Karpas-422 (cell line): ENCODE measurements at regions not wholly inside any gene's neighbourhood (a gene's known extent, or its start where the extent isn't known, plus 50 kb on each side); places are given as distances from the start of the nearest gene placed in this dataset.

Experiments used
- DNase-seq: peaks from one replicate; pipeline ENCODE4 v3.0.0-alpha.2; 2015
- H2AFZ ChIP-seq: fragments of 200-600 bp; sonication (generic); 2 replicates; pipeline ENCODE4 v1.6.1; 2014; ENCODE audit warnings: antibody characterized with exemption, low read length, mixed read lengths
- H3K27ac ChIP-seq: fragments of 200-600 bp; sonication (generic); 2 replicates; pipeline ENCODE4 v1.5.1; 2014; ENCODE audit warnings: mild to moderate bottlenecking, low read length, moderate library complexity
- H3K27me3 ChIP-seq: fragments of 200-600 bp; sonication (generic); 2 replicates; pipeline ENCODE4 v1.6.1; 2014; ENCODE audit warnings: low read length, mixed read lengths
- H3K36me3 ChIP-seq: fragments of 200-600 bp; sonication (generic); 2 replicates; pipeline ENCODE4 v1.6.1; 2014; ENCODE audit warnings: low read length, mixed read lengths; ENCODE audit not compliant: insufficient read depth
- H3K4me1 ChIP-seq: fragments of 200-600 bp; sonication (generic); 2 replicates; pipeline ENCODE4 v1.6.1; 2014; ENCODE audit warnings: mild to moderate bottlenecking, low read length, mixed read lengths
- H3K4me2 ChIP-seq: fragments of 200-600 bp; sonication (generic); 2 replicates; pipeline ENCODE4 v1.6.1; 2014; ENCODE audit warnings: low read length, low read depth, mild to moderate bottlenecking; ENCODE audit not compliant: poor library complexity, severe bottlenecking
- H3K4me3 ChIP-seq: fragments of 200-600 bp; sonication (generic); 2 replicates; pipeline ENCODE4 v1.5.1; 2014; ENCODE audit warnings: mild to moderate bottlenecking, antibody characterized with exemption, low read length, mixed read lengths
- H3K79me2 ChIP-seq: fragments of 200-600 bp; sonication (generic); 2 replicates; pipeline ENCODE4 v1.6.1; 2014; ENCODE audit warnings: mild to moderate bottlenecking, low read length, mixed read lengths
- H3K9ac ChIP-seq: fragments of 200-600 bp; sonication (generic); 2 replicates; pipeline ENCODE4 v1.6.0; 2014; ENCODE audit warnings: low read length
- H3K9me2 ChIP-seq: fragments of 200-600 bp; sonication (generic), shearing (Covaris generic); replicated peaks from 2 replicates; pipeline ENCODE4 v1.6.0; 2014; ENCODE audit warnings: mild to moderate bottlenecking, low read length, moderate library complexity; ENCODE audit not compliant: insufficient read depth
- H3K9me3 ChIP-seq: fragments of 300-700, 200-600 bp; sonication (generic); 2 replicates; pipeline ENCODE4 v1.6.1; 2014; ENCODE audit warnings: low read length, mixed read lengths
- H4K20me1 ChIP-seq: fragments of 200-600 bp; sonication (generic); 2 replicates; pipeline ENCODE4 v1.6.1; 2014; ENCODE audit warnings: mild to moderate bottlenecking, antibody characterized with exemption, low read length, low read depth; ENCODE audit not compliant: insufficient read depth

DNA sequence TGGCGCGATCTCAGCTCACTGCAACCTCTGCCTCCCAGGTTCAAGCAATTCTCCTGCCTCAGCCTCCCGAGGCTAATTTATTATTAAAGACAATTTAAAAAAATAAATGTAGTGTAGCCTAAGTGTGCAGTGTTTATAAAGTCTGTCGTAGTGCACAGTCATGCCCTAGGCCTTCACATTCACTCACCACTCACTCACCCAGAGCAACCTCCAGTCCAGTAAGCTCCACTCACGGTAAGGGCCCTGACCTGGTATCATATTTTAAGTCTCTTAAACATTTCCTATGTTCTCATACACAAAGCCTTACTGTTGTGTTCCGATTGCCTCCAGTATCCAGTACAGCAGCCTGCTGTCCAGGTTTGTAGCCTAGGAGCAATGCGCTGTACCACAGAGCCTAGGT, 168.2 kb upstream of the FOXQ1 start:
- Histone ChIP-seq H3K9me3 (no peaks in the 10 kb centered on the region), H3K27ac (no peak overlapping the region), H3K27me3 (no peaks in the 10 kb centered on the region), H3K4me1 (no peaks in the 10 kb centered on the region), H2AFZ (no peak overlapping the region), H3K36me3 (no peaks in the 10 kb centered on the region), H3K9ac (no peak overlapping the region), H3K79me2 (no peaks in the 10 kb centered on the region), H3K9me2 (no peaks in the 10 kb centered on the region), H3K4me3 (no peak overlapping the region), H4K20me1 (no peaks in the 10 kb centered on the region), H3K4me2 (no peak overlapping the region)
- no peak for DNase-seq

DNA sequence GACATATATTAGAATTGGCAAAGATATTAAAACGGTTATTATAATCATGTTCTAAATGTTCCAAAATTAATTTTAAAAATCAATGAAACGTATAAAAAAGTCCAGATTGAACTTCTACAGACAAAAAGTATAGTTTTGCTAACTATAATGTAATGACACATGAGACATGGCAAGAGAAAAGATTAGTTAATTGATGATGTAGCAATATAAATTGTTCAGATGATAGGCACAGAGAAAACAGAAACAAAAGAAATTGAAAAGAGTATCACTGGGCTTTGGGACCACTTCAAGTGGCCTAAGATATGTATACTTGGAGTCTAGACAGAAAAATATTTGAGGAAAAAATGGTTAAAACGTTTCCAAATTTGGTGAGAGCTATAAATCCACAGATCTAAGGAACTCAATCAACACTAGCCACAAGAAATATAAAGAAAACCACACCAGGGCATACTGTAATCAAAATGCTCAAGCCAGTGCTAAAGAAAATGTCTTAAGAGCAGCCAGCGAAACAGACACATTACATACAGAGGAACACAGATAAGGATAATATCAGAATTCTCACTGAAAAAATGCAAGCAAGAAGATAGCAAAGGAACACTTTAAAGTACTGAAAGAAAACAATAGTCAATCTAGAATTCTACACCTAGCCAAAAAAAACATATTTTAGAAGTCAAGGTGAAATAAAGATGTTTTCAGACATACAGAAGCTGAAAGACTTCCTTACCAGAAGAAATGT, 172.6 kb upstream of the FOXQ1 start:
- Histone ChIP-seq H3K79me2 (no peaks in the 10 kb centered on the region), H3K9me2 (no peaks in the 10 kb centered on the region), H2AFZ (no peak overlapping the region), H3K4me2 (no peak overlapping the region), H3K9ac (no peak overlapping the region), H3K27me3 (no peaks in the 10 kb centered on the region), H3K4me1 (no peaks in the 10 kb centered on the region), H3K4me3 (no peak overlapping the region), H4K20me1 (no peaks in the 10 kb centered on the region), H3K36me3 (no peaks in the 10 kb centered on the region), H3K27ac (no peak overlapping the region), H3K9me3 (no peaks in the 10 kb centered on the region)
- no peak for DNase-seq

- no peak overlapping the region for H2AFZ ChIP-seq
- no peak overlapping the region for H3K4me3 ChIP-seq
- no peak overlapping the region for H3K4me2 ChIP-seq
- H3K36me3 ChIP-seq, result no peaks in the 10 kb centered on the region
- no peaks in the 10 kb centered on the region for H3K4me1 ChIP-seq
- no peaks in the 10 kb centered on the region for H3K9me2 ChIP-seq
- H3K27ac ChIP-seq, result no peak overlapping the region
- H3K27me3 ChIP-seq, result no peaks in the 10 kb centered on the region
- DNase-seq, result no peak
- H3K9ac ChIP-seq, result no peak overlapping the region
- no peaks in the 10 kb centered on the region for H3K79me2 ChIP-seq
- H4K20me1 ChIP-seq, result no peaks in the 10 kb centered on the region
- H3K9me3 ChIP-seq, result no peaks in the 10 kb centered on the region
These were observed 174.0 kb upstream of the FOXQ1 start for GRCh38 chr6:1137849-1138248.

DNA sequence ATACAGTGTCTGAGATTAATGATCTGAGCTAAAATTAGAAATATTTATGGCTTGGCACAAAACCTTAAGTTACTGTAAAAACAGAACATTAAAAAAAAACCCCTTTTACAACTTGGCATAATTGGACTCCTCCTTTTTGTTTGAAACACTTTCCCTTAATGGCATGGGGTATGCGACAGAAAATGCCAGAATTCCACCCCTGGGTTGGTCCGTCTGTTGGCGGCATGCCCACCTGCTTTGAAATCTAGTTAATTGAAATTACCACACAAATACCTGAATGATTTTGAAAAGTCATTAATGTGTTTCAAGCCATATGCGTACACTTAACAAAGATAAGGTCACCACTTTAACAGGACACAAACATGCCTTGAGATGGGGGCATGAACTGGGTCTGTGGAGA, 175.1 kb upstream of the FOXQ1 start:
- DNase-seq, result no peak
- Histone ChIP-seq H3K36me3 (no peaks in the 10 kb centered on the region), H3K27me3 (no peaks in the 10 kb centered on the region), H4K20me1 (no peaks in the 10 kb centered on the region), H3K79me2 (no peaks in the 10 kb centered on the region), H3K4me3 (no peak overlapping the region), H3K27ac (no peak overlapping the region), H2AFZ (no peak overlapping the region), H3K9me2 (no peaks in the 10 kb centered on the region), H3K4me2 (no peak overlapping the region), H3K9ac (no peak overlapping the region), H3K9me3 (no peaks in the 10 kb centered on the region), H3K4me1 (no peaks in the 10 kb centered on the region)

GRCh38 chr6:1136415-1136774, 175.5 kb upstream of the FOXQ1 start:
- no peaks in the 10 kb centered on the region for H3K9me2 ChIP-seq
- H3K36me3 ChIP-seq, result no peaks in the 10 kb centered on the region
- H3K79me2 ChIP-seq, result no peaks in the 10 kb centered on the region
- no peaks in the 10 kb centered on the region for H3K4me1 ChIP-seq
- H3K4me3 ChIP-seq, result no peak overlapping the region
- H3K4me2 ChIP-seq, result no peak overlapping the region
- no peaks in the 10 kb centered on the region for H4K20me1 ChIP-seq
- no peak overlapping the region for H2AFZ ChIP-seq
- no peaks in the 10 kb centered on the region for H3K9me3 ChIP-seq
- H3K27ac ChIP-seq, result no peak overlapping the region
- H3K9ac ChIP-seq, result no peak overlapping the region
- no peak for DNase-seq
- no peaks in the 10 kb centered on the region for H3K27me3 ChIP-seq

DNA sequence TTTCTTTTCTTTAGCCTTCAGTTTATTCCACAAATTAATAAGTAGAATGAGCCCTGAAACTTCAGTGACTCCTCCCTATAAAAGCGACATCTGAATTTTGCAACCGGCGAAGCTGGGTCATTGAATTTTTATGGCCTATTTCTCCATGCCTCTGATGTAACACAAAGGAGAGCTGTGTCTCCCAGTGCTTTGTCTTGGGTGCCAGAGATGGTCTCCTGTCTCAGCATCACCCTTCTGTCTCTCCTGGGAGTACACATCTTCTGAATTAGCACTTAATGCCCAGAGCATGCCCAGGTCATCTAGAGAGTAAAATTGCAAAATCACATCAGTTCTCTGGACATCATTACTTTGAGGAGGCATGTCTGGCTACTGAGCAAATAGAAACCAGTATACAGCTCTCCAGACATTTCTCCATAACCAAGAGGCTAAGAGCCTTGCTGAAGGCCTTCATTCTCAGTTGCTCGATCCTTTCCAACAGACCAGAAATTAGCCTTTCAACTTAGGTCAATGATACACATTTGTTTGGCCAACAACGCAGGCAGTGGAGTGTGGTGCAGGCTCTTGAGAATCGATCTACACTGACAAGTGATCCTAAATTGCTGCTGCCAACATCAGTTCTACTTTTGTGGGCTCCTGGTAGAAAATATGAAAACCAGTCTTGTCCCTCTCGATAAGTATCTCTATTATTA, 176.0 kb upstream of the FOXQ1 start:
- DNase-seq, result no peak
- Histone ChIP-seq H3K9ac (no peak overlapping the region), H3K4me1 (no peaks in the 10 kb centered on the region), H4K20me1 (no peaks in the 10 kb centered on the region), H2AFZ (no peak overlapping the region), H3K4me3 (no peak overlapping the region), H3K79me2 (no peaks in the 10 kb centered on the region), H3K9me2 (no peaks in the 10 kb centered on the region), H3K27me3 (no peaks in the 10 kb centered on the region), H3K4me2 (no peak overlapping the region), H3K9me3 (no peaks in the 10 kb centered on the region), H3K27ac (no peak overlapping the region), H3K36me3 (no peaks in the 10 kb centered on the region)

DNA sequence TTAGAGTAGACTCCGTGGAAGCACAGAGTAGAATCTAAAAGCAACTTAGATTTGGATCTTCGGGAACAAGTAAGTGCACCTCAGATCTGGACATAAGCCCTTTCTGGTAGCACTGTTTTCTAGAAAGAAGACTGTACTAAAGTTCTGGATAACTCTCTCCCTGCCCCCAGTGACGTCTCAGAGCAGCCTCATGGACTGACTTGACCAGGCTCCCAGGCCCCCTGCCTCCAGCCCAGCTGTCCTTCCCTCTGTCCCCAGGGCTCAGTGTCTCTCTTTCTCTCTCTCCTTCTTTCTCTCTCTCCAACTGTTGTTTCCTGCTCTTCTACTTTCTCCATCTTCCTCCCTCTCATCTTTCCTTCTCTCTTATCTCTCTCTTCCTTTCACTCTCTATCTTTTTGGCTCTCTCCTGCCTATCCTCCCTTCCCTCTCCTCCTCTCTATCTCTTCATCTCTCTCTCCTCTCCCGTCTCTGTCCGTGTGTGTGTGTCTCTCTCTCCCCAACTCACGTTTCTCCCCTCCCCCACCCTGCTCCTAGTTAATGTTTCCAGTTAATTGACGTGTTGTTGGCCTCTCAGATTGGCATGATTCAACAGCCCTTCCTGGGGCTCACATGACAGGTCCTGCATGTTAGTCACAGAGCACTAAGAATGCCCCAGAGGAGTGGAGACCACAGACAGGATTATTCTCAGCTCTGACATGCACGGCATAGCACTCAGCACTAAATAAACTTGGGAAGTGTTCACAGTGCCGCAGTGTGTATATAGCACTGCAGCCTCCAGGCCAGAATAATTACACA, 180.4 kb upstream of the FOXQ1 start:
- Histone ChIP-seq H3K79me2 (no peaks in the 10 kb centered on the region), H3K27ac (no peak overlapping the region), H3K27me3 (no peaks in the 10 kb centered on the region), H3K4me3 (no peak overlapping the region), H4K20me1 (no peaks in the 10 kb centered on the region), H3K9me2 (no peaks in the 10 kb centered on the region), H2AFZ (no peak overlapping the region), H3K4me2 (no peak overlapping the region), H3K36me3 (no peaks in the 10 kb centered on the region), H3K4me1 (no peaks in the 10 kb centered on the region), H3K9ac (no peak overlapping the region), H3K9me3 (no peaks in the 10 kb centered on the region)
- DNase-seq, result no peak

DNA sequence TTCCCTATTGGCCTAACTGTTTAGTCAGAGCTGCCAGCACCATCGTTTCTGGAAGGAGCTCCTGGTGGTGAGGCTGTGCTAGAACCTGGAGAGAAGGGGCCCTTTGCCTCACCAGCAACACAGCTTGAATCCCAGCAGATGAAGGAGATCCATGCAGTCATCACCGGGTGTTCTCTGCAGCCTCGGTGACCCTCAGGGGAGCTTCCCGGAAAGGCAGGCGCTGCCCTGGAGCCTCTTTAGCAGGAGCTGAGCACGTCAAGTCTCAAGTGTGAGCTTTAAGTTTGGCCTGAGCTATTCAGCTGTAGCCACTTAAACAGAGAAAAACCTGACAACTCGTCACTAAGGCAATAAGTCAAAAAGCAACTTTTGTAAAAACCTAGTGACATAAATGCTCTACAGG, 181.2 kb upstream of the FOXQ1 start:
- H3K27ac ChIP-seq, result no peak overlapping the region
- DNase-seq, result no peak
- no peak overlapping the region for H3K4me3 ChIP-seq
- H3K36me3 ChIP-seq, result no peaks in the 10 kb centered on the region
- H2AFZ ChIP-seq, result no peak overlapping the region
- no peaks in the 10 kb centered on the region for H4K20me1 ChIP-seq
- H3K4me1 ChIP-seq, result no peaks in the 10 kb centered on the region
- H3K27me3 ChIP-seq, result no peaks in the 10 kb centered on the region
- H3K79me2 ChIP-seq, result no peaks in the 10 kb centered on the region
- H3K9ac ChIP-seq, result no peak overlapping the region
- H3K9me3 ChIP-seq, result no peaks in the 10 kb centered on the region
- no peak overlapping the region for H3K4me2 ChIP-seq
- no peaks in the 10 kb centered on the region for H3K9me2 ChIP-seq
